Karpas-422 (cell line): ENCODE measurements at regions not wholly inside any gene's neighbourhood (a gene's known extent, or its start where the extent isn't known, plus 50 kb on each side); places are given as distances from the start of the nearest gene placed in this dataset.
"Not testable (repeated sequence)": the region's sequence is repeated elsewhere in the genome, so short reads cannot be mapped to it uniquely, and the experiment has no call there.

Experiments used
- DNase-seq: peaks from one replicate; pipeline ENCODE4 v3.0.0-alpha.2; 2015
- H2AFZ ChIP-seq: fragments of 200-600 bp; sonication (generic); 2 replicates; pipeline ENCODE4 v1.6.1; 2014; ENCODE audit warnings: antibody characterized with exemption, low read length, mixed read lengths
- H3K27ac ChIP-seq: fragments of 200-600 bp; sonication (generic); 2 replicates; pipeline ENCODE4 v1.5.1; 2014; ENCODE audit warnings: mild to moderate bottlenecking, low read length, moderate library complexity
- H3K27me3 ChIP-seq: fragments of 200-600 bp; sonication (generic); 2 replicates; pipeline ENCODE4 v1.6.1; 2014; ENCODE audit warnings: low read length, mixed read lengths
- H3K36me3 ChIP-seq: fragments of 200-600 bp; sonication (generic); 2 replicates; pipeline ENCODE4 v1.6.1; 2014; ENCODE audit warnings: low read length, mixed read lengths; ENCODE audit not compliant: insufficient read depth
- H3K4me1 ChIP-seq: fragments of 200-600 bp; sonication (generic); 2 replicates; pipeline ENCODE4 v1.6.1; 2014; ENCODE audit warnings: mild to moderate bottlenecking, low read length, mixed read lengths
- H3K4me2 ChIP-seq: fragments of 200-600 bp; sonication (generic); 2 replicates; pipeline ENCODE4 v1.6.1; 2014; ENCODE audit warnings: low read length, low read depth, mild to moderate bottlenecking; ENCODE audit not compliant: poor library complexity, severe bottlenecking
- H3K4me3 ChIP-seq: fragments of 200-600 bp; sonication (generic); 2 replicates; pipeline ENCODE4 v1.5.1; 2014; ENCODE audit warnings: mild to moderate bottlenecking, antibody characterized with exemption, low read length, mixed read lengths
- H3K79me2 ChIP-seq: fragments of 200-600 bp; sonication (generic); 2 replicates; pipeline ENCODE4 v1.6.1; 2014; ENCODE audit warnings: mild to moderate bottlenecking, low read length, mixed read lengths
- H3K9ac ChIP-seq: fragments of 200-600 bp; sonication (generic); 2 replicates; pipeline ENCODE4 v1.6.0; 2014; ENCODE audit warnings: low read length
- H3K9me2 ChIP-seq: fragments of 200-600 bp; sonication (generic), shearing (Covaris generic); replicated peaks from 2 replicates; pipeline ENCODE4 v1.6.0; 2014; ENCODE audit warnings: mild to moderate bottlenecking, low read length, moderate library complexity; ENCODE audit not compliant: insufficient read depth
- H3K9me3 ChIP-seq: fragments of 300-700, 200-600 bp; sonication (generic); 2 replicates; pipeline ENCODE4 v1.6.1; 2014; ENCODE audit warnings: low read length, mixed read lengths
- H4K20me1 ChIP-seq: fragments of 200-600 bp; sonication (generic); 2 replicates; pipeline ENCODE4 v1.6.1; 2014; ENCODE audit warnings: mild to moderate bottlenecking, antibody characterized with exemption, low read length, low read depth; ENCODE audit not compliant: insufficient read depth

DNA sequence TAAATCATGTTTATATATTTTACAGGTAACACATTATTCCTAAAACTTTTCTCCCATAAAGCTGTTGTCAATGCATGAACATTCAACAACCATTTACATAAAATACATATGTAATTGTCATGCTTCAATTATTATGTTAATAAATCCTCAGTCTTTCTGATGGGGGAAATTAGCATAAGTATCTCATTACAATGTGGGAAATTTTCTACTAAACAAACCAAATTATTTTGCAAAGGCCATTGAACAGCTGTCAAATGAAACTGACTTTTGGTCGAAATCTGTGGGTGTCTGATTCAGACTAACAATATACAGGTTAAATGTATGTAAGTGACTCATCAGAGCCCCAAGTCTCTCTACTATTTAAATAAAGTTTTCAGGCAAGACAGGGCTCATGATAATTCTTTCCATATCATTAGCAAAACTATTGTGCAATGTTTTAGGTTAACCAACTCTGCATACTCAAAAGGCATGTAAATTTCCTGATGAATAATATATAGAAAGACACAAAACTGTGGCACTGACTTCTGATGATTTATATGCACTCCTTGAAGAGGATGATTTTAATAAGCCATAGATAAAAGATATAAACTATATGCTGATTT, 795.3 kb upstream of the AADAT start:
- Histone ChIP-seq H3K4me2 (no peak overlapping the region), H3K36me3 (no peaks in the 10 kb centered on the region), H4K20me1 (no peaks in the 10 kb centered on the region), H3K27ac (no peak overlapping the region), H3K9me3 (no peaks in the 10 kb centered on the region), H3K4me3 (no peak overlapping the region), H3K27me3 (no peaks in the 10 kb centered on the region), H3K9me2 (no peaks in the 10 kb centered on the region), H2AFZ (no peak overlapping the region), H3K4me1 (no peaks in the 10 kb centered on the region), H3K9ac (no peak overlapping the region), H3K79me2 (no peaks in the 10 kb centered on the region)
- no peak for DNase-seq

DNA sequence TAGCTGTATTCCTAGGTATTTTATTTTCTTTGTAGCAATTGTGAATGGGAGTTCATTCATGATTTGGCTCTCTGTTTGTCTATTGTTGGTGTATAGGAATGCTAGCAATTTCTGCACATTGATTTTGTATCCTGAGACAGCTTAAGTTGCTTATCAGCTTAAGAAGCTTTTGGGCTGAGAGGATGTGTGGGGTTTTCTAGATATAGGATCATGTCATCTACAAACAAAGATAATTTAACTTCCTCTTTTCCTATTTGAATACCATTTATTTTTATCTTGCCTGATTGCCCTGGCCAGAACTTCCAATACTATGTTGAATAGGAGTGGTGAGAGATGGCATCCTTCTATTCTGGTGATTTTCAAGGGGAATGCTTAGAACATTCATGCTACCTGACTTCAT, 791.9 kb upstream of the AADAT start:
- H3K27me3 ChIP-seq, H3K4me2 ChIP-seq, H3K4me3 ChIP-seq, H4K20me1 ChIP-seq, H3K9me3 ChIP-seq, H3K36me3 ChIP-seq, H2AFZ ChIP-seq, H3K27ac ChIP-seq, H3K79me2 ChIP-seq, H3K9me2 ChIP-seq, H3K9ac ChIP-seq, DNase-seq, H3K4me1 ChIP-seq: not testable (repeated sequence)

DNA sequence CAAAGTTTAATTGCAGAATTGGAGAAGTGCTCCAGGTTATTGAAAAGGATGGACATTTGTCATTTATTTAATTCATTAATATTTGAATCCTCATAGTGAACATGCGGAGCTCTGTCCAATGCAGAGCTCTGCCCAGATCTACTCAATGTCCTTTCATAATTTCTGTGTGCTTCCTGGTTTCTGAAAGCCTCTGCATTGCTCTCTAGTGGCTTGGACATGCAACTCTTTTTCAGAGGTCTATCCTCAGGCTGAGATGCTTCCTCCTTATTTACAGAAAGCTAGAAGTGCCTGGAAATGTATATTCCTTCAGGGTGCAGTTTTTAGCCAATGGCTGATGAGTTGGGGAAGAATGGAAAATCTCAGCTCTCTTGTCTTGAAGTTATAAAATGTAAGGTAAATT, 786.1 kb upstream of the AADAT start:
- Histone ChIP-seq H3K27me3 (no peaks in the 10 kb centered on the region), H3K4me1 (no peaks in the 10 kb centered on the region), H3K4me2 (no peak overlapping the region), H3K4me3 (no peak overlapping the region), H3K9me3 (no peaks in the 10 kb centered on the region), H3K36me3 (no peaks in the 10 kb centered on the region), H3K27ac (no peak overlapping the region), H3K79me2 (no peaks in the 10 kb centered on the region), H3K9ac (no peak overlapping the region), H2AFZ (no peak overlapping the region), H3K9me2 (no peaks in the 10 kb centered on the region), H4K20me1 (no peaks in the 10 kb centered on the region)
- no peak for DNase-seq

DNA sequence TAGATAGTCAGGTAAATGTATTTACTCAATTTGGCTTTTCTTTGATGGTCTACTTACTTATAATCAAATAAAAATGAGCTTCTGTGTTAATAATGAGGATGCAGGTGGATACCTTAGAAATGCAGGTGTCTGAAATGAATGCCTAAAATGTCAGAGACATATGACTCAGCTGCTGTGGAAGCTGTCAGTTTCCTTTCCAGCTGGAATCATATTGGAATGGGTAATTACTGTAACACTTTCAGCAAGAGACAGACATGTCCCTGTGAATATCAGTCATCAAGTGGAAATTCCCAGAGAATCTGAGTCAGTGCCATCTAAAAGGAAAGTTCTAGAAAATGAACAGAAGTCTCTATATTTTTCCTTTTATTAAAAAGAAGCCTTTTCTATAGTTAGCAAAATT, 783.0 kb upstream of the AADAT start:
- Histone ChIP-seq H3K4me1 (no peaks in the 10 kb centered on the region), H4K20me1 (no peaks in the 10 kb centered on the region), H3K79me2 (no peaks in the 10 kb centered on the region), H3K9ac (no peak overlapping the region), H3K9me3 (no peaks in the 10 kb centered on the region), H2AFZ (no peak overlapping the region), H3K27ac (no peak overlapping the region), H3K4me2 (no peak overlapping the region), H3K4me3 (no peak overlapping the region), H3K36me3 (no peaks in the 10 kb centered on the region), H3K9me2 (no peaks in the 10 kb centered on the region), H3K27me3 (no peaks in the 10 kb centered on the region)
- DNase-seq: no peak

DNA sequence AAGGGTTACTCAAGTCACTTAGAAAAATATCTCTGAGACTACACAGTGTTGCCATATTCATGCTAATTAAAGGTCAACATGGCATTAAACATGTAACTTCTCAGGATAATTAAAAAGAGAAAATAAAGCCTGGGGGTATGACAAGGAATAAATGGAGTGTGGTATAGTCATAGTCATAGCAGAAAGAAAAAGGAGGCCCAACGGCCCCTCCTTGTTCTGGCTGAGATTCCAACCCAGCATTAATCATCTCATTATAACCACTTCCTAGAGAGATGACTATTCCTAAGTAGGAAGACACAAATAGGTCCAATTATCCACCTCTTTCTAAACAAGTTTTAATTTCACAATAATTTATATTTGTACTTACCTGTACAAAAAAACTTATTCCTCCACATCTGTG, 778.4 kb upstream of the AADAT start:
- no peak overlapping the region for H3K27ac ChIP-seq
- no peaks in the 10 kb centered on the region for H3K36me3 ChIP-seq
- no peaks in the 10 kb centered on the region for H3K79me2 ChIP-seq
- H3K9me2 ChIP-seq: no peaks in the 10 kb centered on the region
- no peak overlapping the region for H2AFZ ChIP-seq
- H3K9ac ChIP-seq: no peak overlapping the region
- no peak overlapping the region for H3K4me2 ChIP-seq
- no peaks in the 10 kb centered on the region for H3K27me3 ChIP-seq
- DNase-seq: no peak
- no peaks in the 10 kb centered on the region for H4K20me1 ChIP-seq
- H3K9me3 ChIP-seq: no peaks in the 10 kb centered on the region
- no peaks in the 10 kb centered on the region for H3K4me1 ChIP-seq
- no peak overlapping the region for H3K4me3 ChIP-seq

DNA sequence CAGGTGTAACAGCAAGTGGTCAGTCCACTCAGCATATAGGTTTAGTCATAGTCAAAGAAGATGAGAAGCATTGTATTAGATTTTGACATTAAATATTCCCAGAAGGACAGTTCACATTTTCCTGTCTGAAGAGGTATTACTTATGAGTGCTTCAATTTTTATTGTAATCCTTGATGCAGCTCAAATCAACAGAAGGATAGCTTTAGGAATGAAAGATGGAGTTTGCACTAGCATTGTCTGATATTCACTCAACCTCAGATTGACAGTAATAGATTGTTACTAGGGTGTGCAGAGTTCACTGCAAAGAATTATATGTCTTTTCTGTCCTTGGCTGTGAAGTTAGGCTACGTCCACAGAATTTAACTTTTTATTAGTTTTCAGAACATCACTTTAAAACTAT, 764.3 kb upstream of the AADAT start:
- Histone ChIP-seq H3K79me2 (no peaks in the 10 kb centered on the region), H3K27me3 (no peaks in the 10 kb centered on the region), H4K20me1 (no peaks in the 10 kb centered on the region), H2AFZ (no peak overlapping the region), H3K36me3 (no peaks in the 10 kb centered on the region), H3K9me3 (no peaks in the 10 kb centered on the region), H3K4me3 (no peak overlapping the region), H3K9ac (no peak overlapping the region), H3K9me2 (no peaks in the 10 kb centered on the region), H3K27ac (no peak overlapping the region), H3K4me2 (no peak overlapping the region), H3K4me1 (no peaks in the 10 kb centered on the region)
- DNase-seq: no peak

DNA sequence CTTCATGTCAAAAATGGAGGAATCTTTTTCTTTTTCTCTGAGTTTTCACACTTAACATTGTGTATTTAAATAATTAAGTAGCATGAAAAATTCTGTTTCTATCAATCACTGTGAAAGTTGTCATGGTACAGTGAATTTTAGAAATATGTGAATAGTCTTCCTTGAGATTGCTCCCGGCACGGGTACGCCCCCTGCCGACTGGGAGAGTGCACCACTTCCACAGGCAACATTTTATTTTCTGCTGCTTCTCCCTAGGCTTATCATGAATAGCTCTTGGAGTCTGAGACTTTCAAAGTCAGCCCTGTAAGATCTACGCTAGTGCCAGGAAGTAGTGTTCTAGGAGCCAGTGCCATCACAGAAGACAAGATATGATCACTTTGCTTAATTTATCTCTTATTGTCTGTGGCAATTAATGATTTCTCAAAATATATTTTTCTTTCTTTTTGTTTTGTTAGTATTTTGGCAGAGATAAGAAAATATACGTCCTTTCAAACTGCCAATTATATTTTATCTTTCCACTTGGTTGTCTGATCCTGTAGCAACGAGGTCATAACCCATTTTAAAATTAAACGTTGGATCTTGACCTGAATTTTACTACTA, 763.8 kb upstream of the AADAT start:
- no peak overlapping the region for H3K4me3 ChIP-seq
- H4K20me1 ChIP-seq: no peaks in the 10 kb centered on the region
- H3K4me2 ChIP-seq: no peak overlapping the region
- no peak overlapping the region for H2AFZ ChIP-seq
- no peak overlapping the region for H3K27ac ChIP-seq
- no peaks in the 10 kb centered on the region for H3K79me2 ChIP-seq
- H3K9ac ChIP-seq: no peak overlapping the region
- no peaks in the 10 kb centered on the region for H3K4me1 ChIP-seq
- H3K27me3 ChIP-seq: no peaks in the 10 kb centered on the region
- H3K9me3 ChIP-seq: no peaks in the 10 kb centered on the region
- H3K36me3 ChIP-seq: no peaks in the 10 kb centered on the region
- H3K9me2 ChIP-seq: no peaks in the 10 kb centered on the region
- peak; percentile 61 for DNase-seq

DNA sequence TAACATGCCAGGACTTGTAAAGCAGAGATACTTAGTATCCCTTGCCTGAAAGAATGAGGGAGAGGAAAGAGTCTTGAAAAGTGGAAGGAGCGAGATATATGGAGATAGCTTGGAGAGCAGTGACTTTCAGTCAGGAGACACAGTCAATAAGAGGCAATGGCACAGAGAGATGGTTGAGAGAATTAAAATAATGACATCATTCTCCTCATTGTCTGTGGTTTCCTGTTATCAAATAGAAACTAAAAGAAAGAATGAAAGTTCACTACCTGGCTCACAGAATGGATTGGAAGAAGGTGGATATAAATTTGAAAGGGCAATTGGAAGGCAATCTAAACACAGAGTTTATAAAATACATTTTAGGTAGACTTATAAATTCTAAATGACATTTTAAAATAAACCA, 760.2 kb upstream of the AADAT start:
- Histone ChIP-seq H3K9me3 (no peaks in the 10 kb centered on the region), H3K4me2 (no peak overlapping the region), H3K4me3 (no peak overlapping the region), H4K20me1 (no peaks in the 10 kb centered on the region), H3K27me3 (no peaks in the 10 kb centered on the region), H3K4me1 (no peaks in the 10 kb centered on the region), H3K79me2 (no peaks in the 10 kb centered on the region), H3K36me3 (no peaks in the 10 kb centered on the region), H3K9me2 (no peaks in the 10 kb centered on the region), H3K9ac (no peak overlapping the region), H3K27ac (no peak overlapping the region), H2AFZ (no peak overlapping the region)
- no peak for DNase-seq
